Retinal pigment epithelial cell (primary cell): ENCODE measurements at regions not wholly inside any gene's neighbourhood (a gene's known extent, or its start where the extent isn't known, plus 50 kb on each side); places are given as distances from the start of the nearest gene placed in this dataset.

Experiments used
- DNase-seq: peaks from one replicate; pipeline ENCODE4 v3.0.0-alpha.2; 2010; ENCODE audit warnings: low read depth
- H3K4me3 ChIP-seq: 2 replicates; pipeline ENCODE4 v1.5.1; 2011; ENCODE audit warnings: mild to moderate bottlenecking, low read length, control low read depth, moderate library complexity
- TF ChIP-seq, protein P1 (sequence below): conservative IDR thresholded peaks from 2 replicates; pipeline ENCODE4 v1.5.1; 2011; ENCODE audit warnings: low read depth, low read length, control low read depth, inconsistent platforms

DNA sequence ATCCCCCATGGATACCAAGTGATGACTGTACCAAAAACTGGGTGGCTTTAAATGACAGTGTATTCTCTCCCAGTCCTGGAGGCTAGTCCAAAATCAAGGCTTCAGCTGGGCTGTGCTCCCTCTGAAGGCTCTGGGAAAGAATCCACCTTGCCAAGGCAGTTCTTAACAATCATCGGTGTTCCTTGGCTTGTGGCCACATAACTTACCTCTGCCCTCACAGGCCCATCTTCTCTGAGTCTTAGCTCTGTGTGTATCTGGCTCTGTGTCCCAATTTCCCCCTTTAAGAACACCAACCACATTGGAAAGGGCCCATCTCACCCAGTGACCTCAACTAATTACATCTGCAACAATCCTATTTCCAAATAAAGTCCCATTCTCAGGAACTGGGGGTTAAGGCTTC lies 503.0 kb upstream of the PROK2 start:
- DNase-seq = no peak
- TF ChIP-seq, protein P1, sequence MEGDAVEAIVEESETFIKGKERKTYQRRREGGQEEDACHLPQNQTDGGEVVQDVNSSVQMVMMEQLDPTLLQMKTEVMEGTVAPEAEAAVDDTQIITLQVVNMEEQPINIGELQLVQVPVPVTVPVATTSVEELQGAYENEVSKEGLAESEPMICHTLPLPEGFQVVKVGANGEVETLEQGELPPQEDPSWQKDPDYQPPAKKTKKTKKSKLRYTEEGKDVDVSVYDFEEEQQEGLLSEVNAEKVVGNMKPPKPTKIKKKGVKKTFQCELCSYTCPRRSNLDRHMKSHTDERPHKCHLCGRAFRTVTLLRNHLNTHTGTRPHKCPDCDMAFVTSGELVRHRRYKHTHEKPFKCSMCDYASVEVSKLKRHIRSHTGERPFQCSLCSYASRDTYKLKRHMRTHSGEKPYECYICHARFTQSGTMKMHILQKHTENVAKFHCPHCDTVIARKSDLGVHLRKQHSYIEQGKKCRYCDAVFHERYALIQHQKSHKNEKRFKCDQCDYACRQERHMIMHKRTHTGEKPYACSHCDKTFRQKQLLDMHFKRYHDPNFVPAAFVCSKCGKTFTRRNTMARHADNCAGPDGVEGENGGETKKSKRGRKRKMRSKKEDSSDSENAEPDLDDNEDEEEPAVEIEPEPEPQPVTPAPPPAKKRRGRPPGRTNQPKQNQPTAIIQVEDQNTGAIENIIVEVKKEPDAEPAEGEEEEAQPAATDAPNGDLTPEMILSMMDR = no peak
- H3K4me3 ChIP-seq = no peak overlapping the region

DNA sequence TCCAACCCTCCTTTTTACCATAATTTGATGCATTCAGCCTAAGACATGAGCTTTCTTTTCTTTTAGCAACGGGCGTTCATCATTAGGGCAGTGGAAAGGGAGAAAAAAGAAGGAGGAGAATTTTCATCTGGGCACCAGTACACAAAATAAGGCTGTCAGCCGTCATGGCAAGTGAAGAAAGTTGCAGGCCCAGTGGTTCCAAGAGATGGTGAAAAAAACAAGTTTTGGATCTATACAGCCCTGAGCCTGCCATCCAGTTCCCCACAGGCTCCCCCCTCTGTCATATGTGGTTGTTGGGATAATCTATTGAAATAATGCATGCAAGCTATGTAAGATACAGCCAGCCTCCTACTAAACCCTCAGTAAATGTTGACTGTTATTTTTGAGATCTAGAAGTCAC lies 500.6 kb upstream of the PROK2 start:
- DNase-seq = no peak
- no peak overlapping the region for H3K4me3 ChIP-seq
- TF ChIP-seq, protein P1 = no peak

DNA sequence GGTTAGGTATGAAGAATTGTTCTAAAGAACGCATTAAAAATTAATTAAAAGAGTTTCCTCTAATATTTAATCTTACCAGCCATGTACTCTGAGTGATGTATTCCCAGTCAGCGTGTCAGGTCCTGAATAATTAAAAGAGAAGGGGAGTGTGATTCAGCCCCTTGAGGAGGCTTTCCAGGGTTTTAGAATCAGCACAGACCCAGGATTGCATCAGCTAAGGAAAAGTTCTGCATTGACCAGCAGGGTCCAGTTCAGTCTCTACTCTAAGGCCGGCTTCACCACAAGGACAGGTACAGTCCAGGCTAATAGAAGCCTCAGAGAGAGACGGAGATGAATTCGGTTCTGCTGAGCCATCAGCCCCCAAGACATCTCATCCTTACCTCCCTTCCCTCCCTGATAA lies 499.5 kb upstream of the PROK2 start:
- TF ChIP-seq, protein P1 = no peak
- no peak for DNase-seq
- H3K4me3 ChIP-seq = no peak overlapping the region

DNA sequence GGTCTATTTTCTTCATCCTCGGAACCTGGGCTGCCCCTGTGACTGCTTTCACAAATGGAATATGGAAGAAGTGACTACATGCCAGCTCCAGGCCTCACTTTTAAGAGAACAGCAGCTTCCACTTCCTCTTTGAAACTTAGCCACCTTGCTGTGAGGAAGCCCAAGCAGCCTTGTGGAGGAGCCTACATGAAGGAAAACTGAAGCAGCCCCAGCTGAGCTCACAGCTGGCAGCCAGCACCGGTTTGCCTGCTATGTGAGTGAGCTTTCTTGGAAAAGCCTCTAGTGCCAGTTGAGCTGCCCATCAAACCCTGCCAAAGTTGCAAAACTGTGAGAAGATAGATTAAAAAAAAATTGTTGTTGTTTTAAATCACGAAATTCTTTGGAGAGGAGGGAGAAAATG lies 498.0 kb upstream of the PROK2 start:
- no peak overlapping the region for H3K4me3 ChIP-seq
- TF ChIP-seq, protein P1 = no peak
- no peak for DNase-seq

DNA sequence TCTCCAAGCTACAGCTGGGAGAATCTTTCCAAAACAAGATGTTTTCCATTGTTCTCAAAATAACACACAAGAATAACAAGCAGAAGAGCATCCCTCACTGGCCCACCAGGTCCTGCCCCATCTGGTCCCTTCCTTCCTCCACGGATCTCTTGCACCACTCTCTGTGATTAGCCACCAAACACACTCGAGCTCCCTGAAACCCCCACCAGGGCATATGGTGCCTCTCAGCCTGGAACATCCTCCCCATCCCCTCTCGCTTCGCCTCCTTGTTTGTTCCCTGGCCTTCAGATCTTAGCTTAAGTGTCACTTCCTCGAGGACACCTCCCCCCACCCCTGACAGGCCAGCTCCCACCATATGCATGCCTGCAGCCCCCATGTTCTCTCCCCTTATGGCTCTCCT lies 496.6 kb upstream of the PROK2 start:
- no peak overlapping the region for H3K4me3 ChIP-seq
- TF ChIP-seq, protein P1 = no peak
- DNase-seq = no peak

DNA sequence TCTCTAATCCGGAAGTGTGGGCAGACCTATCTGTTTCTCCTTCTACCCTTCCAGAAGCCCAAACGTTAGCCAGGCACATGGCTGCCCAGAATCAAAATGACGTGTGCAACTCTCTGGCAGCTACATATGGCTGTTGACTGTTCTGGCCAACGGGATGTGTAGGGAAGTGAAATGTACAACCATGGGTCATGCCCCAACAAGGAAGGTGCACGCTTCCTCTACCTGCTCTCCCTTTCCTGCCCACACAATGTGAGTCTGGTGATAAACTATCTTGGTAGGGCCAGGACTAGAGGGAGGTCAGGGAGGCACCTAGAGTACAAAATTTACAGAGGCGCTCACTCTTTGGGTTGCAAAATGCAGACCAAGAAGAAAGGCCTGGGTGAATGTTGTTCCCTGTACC lies 495.9 kb upstream of the PROK2 start:
- no peak overlapping the region for H3K4me3 ChIP-seq
- DNase-seq = no peak
- TF ChIP-seq, protein P1 = no peak

DNA sequence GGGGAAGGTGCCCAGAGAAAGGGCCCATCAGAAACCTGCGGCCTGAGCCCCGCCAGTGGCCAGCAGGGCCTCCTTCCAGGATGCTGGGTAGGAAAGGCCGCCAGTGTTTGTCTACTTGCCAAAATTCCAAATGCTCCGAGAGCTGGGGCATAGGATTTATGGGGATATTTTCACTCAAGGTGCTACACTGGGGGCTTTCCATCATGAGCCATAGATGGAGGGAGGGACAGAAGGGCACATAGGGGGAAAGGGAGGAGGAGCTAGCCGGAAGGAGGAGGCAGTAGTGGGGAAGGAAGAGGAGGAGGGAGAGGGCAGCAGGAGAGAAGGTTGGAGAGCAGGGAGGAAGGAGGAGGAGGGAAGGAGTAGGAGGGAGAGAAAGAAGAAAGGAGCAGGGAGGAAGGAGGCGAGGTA lies 494.7 kb upstream of the PROK2 start:
- no peak overlapping the region for H3K4me3 ChIP-seq
- TF ChIP-seq, protein P1 = no peak
- no peak for DNase-seq
